Natural killer cell (primary cell): ENCODE measurements at regions not wholly inside any gene's neighbourhood (a gene's known extent, or its start where the extent isn't known, plus 50 kb on each side); places are given as distances from the start of the nearest gene placed in this dataset.

Source experiments
- ATAC-seq, 3 donors: fragments of 150-1000 bp in 2 of 3; fragments of 200-7000 bp in 1 of 3; cut with Tn5 transposase; 1 replicate in 1 of 3; 2 replicates in 2 of 3; pipeline ENCODE4 v1.10.0; 2021; ENCODE audit warnings: mild to moderate bottlenecking in 2 of 3, moderate library complexity in 2 of 3
- DNase-seq, 2 donors: peaks; one replicate each; pipeline versions ENCODE4 v3.0.0 to v3.0.0-alpha.2; 2013 to 2021; ENCODE audit warnings: mixed read lengths in 1 of 2
- H3K27ac ChIP-seq: one replicate; pipeline ENCODE4 v1.5.1; 2013; ENCODE audit warnings: mild to moderate bottlenecking, low read length
- H3K27me3 ChIP-seq: one replicate; pipeline ENCODE4 v1.6.1; 2013; ENCODE audit warnings: low read length; ENCODE audit not compliant: control insufficient read depth, insufficient read depth
- H3K36me3 ChIP-seq: one replicate; pipeline ENCODE4 v1.6.1; 2013; ENCODE audit warnings: low read length; ENCODE audit not compliant: control insufficient read depth, insufficient read depth
- H3K4me1 ChIP-seq: one replicate; pipeline ENCODE4 v1.6.1; 2013; ENCODE audit warnings: low read length; ENCODE audit not compliant: control insufficient read depth, insufficient read depth
- H3K4me3 ChIP-seq: one replicate; pipeline ENCODE4 v1.5.1; 2013; ENCODE audit warnings: low read length
- H3K9me3 ChIP-seq: one replicate; pipeline ENCODE4 v1.6.1; 2013; ENCODE audit warnings: low read length; ENCODE audit not compliant: control insufficient read depth, insufficient read depth
- H3K27ac Mint-ChIP-seq, 2 donors: one replicate each; pipeline ENCODE4 v1.8.0; 2022; ENCODE audit warnings: mild to moderate bottlenecking in 2 of 2, mixed read lengths in 2 of 2, moderate library complexity in 1 of 2
- H3K27me3 Mint-ChIP-seq, 2 donors: one replicate each; pipeline ENCODE4 v1.8.0; 2022; ENCODE audit warnings: low read depth in 2 of 2, mixed read lengths in 2 of 2
- H3K36me3 Mint-ChIP-seq: one replicate; pipeline ENCODE4 v1.8.0; 2022; ENCODE audit warnings: mixed read lengths
- H3K4me1 Mint-ChIP-seq, 2 donors: one replicate each; pipeline ENCODE4 v1.8.0; 2022; ENCODE audit warnings: mixed read lengths in 2 of 2
- H3K4me3 Mint-ChIP-seq: one replicate; pipeline ENCODE4 v1.8.0; 2022; ENCODE audit warnings: mild to moderate bottlenecking, moderate library complexity, mixed read lengths
- H3K9me3 Mint-ChIP-seq, 2 donors: one replicate each; pipeline ENCODE4 v1.8.0; 2022; ENCODE audit warnings: mixed read lengths in 2 of 2
- CTCF ChIP-seq: fragments of 200-600 bp; IDR thresholded peaks from one replicate; pipeline ENCODE4 v1.8.0; 2022; ENCODE audit warnings: antibody characterized with exemption
- WGBS: methylation state at CpG from one replicate; pipeline ENCODE4 v1.1.7; 2013; ENCODE audit warnings: missing lambda C conversion rate; ENCODE audit not compliant: insufficient coverage; 5-methylcytosine and 5-hydroxymethylcytosine counted together
- intact Hi-C: fragments of 100-400 bp; cut with micrococcal nuclease; formaldehyde crosslinking; loops from one replicate; pipeline ENCODE4 v1.14.2; 2022

- intact Hi-C loops: no loop called here
- Mint-ChIP-seq H3K9me3 (no peaks in the 10 kb centered on the region), H3K36me3 (no peaks in the 10 kb centered on the region), H3K4me3 (no peak overlapping the region), H3K27me3 (peaks cover 0 to 11% of the 10 kb centered on the region in 2 donors), H3K4me1 (peaks cover 13 to 29% of the 10 kb centered on the region in 2 donors), H3K27ac (no peak overlapping the region)
- Histone ChIP-seq H3K4me3 (no peak overlapping the region), H3K4me1 (peaks cover 16% of the 10 kb centered on the region), H3K36me3 (no peaks in the 10 kb centered on the region), H3K9me3 (no peaks in the 10 kb centered on the region), H3K27ac (no peak overlapping the region), H3K27me3 (no peaks in the 10 kb centered on the region)
- ATAC-seq: no peak
- TF ChIP-seq CTCF: no peak
- 91% methylated on average over 4 of the region's 4 CpGs for WGBS
- DNase-seq: no peak
Measured at GRCh38 chr6:109302176-109302575, 80.1 kb downstream of the CD164 start.

- TF ChIP-seq CTCF: no peak
- no peaks in the 10 kb centered on the region for H3K27me3 ChIP-seq
- H3K27me3 Mint-ChIP-seq: peaks cover 6 to 18% of the 10 kb centered on the region in 2 donors
- no peaks in the 10 kb centered on the region for H3K36me3 Mint-ChIP-seq
- H3K9me3 Mint-ChIP-seq: no peaks in the 10 kb centered on the region
- H3K9me3 ChIP-seq: no peaks in the 10 kb centered on the region
- H3K4me3 ChIP-seq: no peak overlapping the region
- H3K36me3 ChIP-seq: no peaks in the 10 kb centered on the region
- H3K4me3 Mint-ChIP-seq: no peak overlapping the region
- DNase-seq: no peak
- peaks cover 16% of the 10 kb centered on the region for H3K4me1 ChIP-seq
- intact Hi-C loops: no loop called here
- WGBS: 90% methylated on average over 2 of the region's 2 CpGs
- ATAC-seq: no peak
- H3K27ac Mint-ChIP-seq: no peak overlapping the region
- H3K27ac ChIP-seq: no peak overlapping the region
- H3K4me1 Mint-ChIP-seq: peaks cover 17 to 21% of the 10 kb centered on the region in 2 donors
Measured at GRCh38 chr6:109301418-109301817, 80.8 kb downstream of the CD164 start.

GRCh38 chr6:109300874-109301273, 81.4 kb downstream of the CD164 start:
- WGBS: 46% methylated on average over 1 of the region's 1 CpG
- H3K4me1 ChIP-seq: peaks cover 16% of the 10 kb centered on the region
- TF ChIP-seq CTCF: no peak
- no peaks in the 10 kb centered on the region for H3K9me3 ChIP-seq
- no peak overlapping the region for H3K27ac Mint-ChIP-seq
- H3K4me3 Mint-ChIP-seq: no peak overlapping the region
- peaks cover 7 to 23% of the 10 kb centered on the region in 2 donors for H3K27me3 Mint-ChIP-seq
- H3K36me3 Mint-ChIP-seq: no peaks in the 10 kb centered on the region
- H3K27me3 ChIP-seq: no peaks in the 10 kb centered on the region
- intact Hi-C loops: no loop called here
- H3K27ac ChIP-seq: no peak overlapping the region
- H3K9me3 Mint-ChIP-seq: no peaks in the 10 kb centered on the region
- DNase-seq (no peak), ATAC-seq (no peak)
- H3K4me1 Mint-ChIP-seq: peaks cover 17 to 18% of the 10 kb centered on the region in 2 donors
- no peaks in the 10 kb centered on the region for H3K36me3 ChIP-seq
- H3K4me3 ChIP-seq: no peak overlapping the region

DNA sequence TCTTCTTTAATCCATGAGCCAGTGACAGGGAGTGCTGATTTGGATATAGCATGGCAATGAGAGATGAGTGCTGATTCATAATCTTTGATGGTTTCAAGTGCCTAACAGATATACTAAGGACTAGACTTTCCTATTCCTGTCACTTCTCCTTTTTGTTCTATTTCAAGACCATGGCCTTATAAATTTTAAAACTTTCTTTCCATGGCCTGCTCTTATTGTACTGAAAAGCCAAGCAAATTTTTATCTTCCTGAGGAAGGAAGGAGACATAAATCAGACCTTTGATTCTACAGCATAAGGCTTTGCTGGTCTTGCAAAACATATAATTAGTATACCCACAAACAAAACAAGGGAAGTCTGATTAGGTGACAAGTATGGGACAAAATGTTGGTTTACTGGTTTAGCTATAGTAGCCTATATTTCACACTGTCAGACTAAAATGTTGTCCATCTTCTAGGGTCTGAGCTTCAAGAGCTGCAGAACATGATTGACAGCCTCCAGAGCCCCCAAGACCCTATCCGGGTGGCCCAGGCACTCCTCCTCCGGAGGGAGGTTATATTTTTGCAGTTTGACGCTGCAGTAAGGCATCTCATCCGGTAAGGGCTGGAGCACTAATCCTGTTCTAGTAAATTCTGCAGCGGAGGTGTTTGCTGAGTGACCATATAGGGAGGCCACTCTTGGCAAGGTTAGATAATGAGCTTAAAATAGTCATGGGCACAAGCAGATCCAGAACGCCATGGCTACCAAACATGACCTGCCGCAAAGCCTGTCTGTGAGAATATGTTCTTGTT, 82.3 kb downstream of the CD164 start:
- Histone ChIP-seq H3K36me3 (no peaks in the 10 kb centered on the region), H3K4me3 (no peak overlapping the region), H3K9me3 (no peaks in the 10 kb centered on the region), H3K27me3 (no peaks in the 10 kb centered on the region), H3K4me1 (peaks cover 16% of the 10 kb centered on the region), H3K27ac (no peak overlapping the region)
- DNase-seq (no peak), ATAC-seq (no peak)
- TF ChIP-seq CTCF: no peak
- Mint-ChIP-seq H3K27ac (no peak overlapping the region), H3K9me3 (no peaks in the 10 kb centered on the region), H3K4me3 (no peak overlapping the region), H3K4me1 (peaks cover 15 to 16% of the 10 kb centered on the region in 2 donors), H3K36me3 (no peaks in the 10 kb centered on the region), H3K27me3 (peaks cover 7 to 23% of the 10 kb centered on the region in 2 donors)
- intact Hi-C loops: no loop called here
- 46% methylated on average over 7 of the region's 7 CpGs for WGBS
